ENCODE measurements at regions not wholly inside any gene's neighbourhood (a gene's known extent, or its start where the extent isn't known, plus 50 kb on each side); places are given as distances from the start of the nearest gene placed in this dataset.

- ChIA-PET POLR2A (no interaction called here), CTCF (no interaction called here)
- Mint-ChIP-seq H3K9me3 (peaks cover 6% of the 10 kb centered on the region), H3K36me3 (ENCODE audit: low read depth) (no peaks in the 10 kb centered on the region), H3K4me3 (no peak overlapping the region), H3K27ac (no peak overlapping the region), H3K27me3 (no peaks in the 10 kb centered on the region), H3K4me1 (no peaks in the 10 kb centered on the region)
- no peak for DNase-seq
Observed at GRCh38 chr3:164095949-164096348, 982.3 kb downstream of the SI start.

- Mint-ChIP-seq H3K4me3 (no peak overlapping the region), H3K27ac (no peak overlapping the region), H3K27me3 (no peaks in the 10 kb centered on the region), H3K9me3 (peaks cover 6% of the 10 kb centered on the region), H3K36me3 (ENCODE audit: low read depth) (no peaks in the 10 kb centered on the region), H3K4me1 (no peaks in the 10 kb centered on the region)
- no peak for DNase-seq
- POLR2A ChIA-PET = no interaction called here
- CTCF ChIA-PET = no interaction called here
Observed at GRCh38 chr3:164095279-164095678, 983.0 kb downstream of the SI start.

- no peak for DNase-seq
- no peaks in the 10 kb centered on the region for H3K27me3 Mint-ChIP-seq
- no peaks in the 10 kb centered on the region for H3K4me1 Mint-ChIP-seq
- ChIA-PET CTCF (no interaction called here), POLR2A (no interaction called here)
- H3K27ac Mint-ChIP-seq = no peak overlapping the region
- no peak overlapping the region for H3K4me3 Mint-ChIP-seq
- H3K9me3 Mint-ChIP-seq = peaks cover 6% of the 10 kb centered on the region
- H3K36me3 Mint-ChIP-seq (ENCODE audit: low read depth) = no peaks in the 10 kb centered on the region
Observed at GRCh38 chr3:164094546-164094945, 983.8 kb downstream of the SI start.

DNA sequence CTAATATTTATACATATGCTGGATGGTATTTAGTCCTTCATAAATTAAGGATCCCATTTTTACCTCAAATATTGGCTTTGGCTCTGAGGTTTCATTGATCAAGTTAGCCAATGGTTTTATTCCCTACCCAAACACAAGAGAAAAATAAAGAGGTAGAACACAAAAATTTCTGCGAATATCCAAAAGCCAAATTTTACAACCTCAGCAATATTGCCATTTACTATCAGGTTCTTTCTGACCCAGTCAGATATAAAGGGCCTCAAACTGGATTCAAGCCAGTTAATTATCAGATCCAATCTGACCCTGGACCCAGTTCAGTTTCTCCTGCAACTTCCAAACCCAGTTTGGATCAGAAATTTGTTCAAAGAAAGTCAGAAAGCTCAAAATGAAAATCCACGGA is 998.1 kb downstream of the SI start:
- POLR2A ChIA-PET = no interaction called here
- CTCF ChIA-PET = no interaction called here
- DNase-seq = no peak
- H3K27me3 Mint-ChIP-seq = no peaks in the 10 kb centered on the region
- H3K4me3 Mint-ChIP-seq = no peak overlapping the region
- no peak overlapping the region for H3K27ac Mint-ChIP-seq
- peaks cover 2% of the 10 kb centered on the region for H3K9me3 Mint-ChIP-seq
- H3K4me1 Mint-ChIP-seq = no peaks in the 10 kb centered on the region
- H3K36me3 Mint-ChIP-seq (ENCODE audit: low read depth) = no peaks in the 10 kb centered on the region

- no peak overlapping the region for H3K4me3 Mint-ChIP-seq
- H3K27me3 Mint-ChIP-seq = no peaks in the 10 kb centered on the region
- peaks cover 10% of the 10 kb centered on the region for H3K9me3 Mint-ChIP-seq
- ChIA-PET CTCF (no interaction called here), POLR2A (no interaction called here)
- H3K27ac Mint-ChIP-seq = no peak overlapping the region
- DNase-seq = no peak
- H3K4me1 Mint-ChIP-seq = no peaks in the 10 kb centered on the region
- H3K36me3 Mint-ChIP-seq (ENCODE audit: low read depth) = no peaks in the 10 kb centered on the region
Observed at GRCh38 chr3:164064298-164064697, 1014.0 kb downstream of the SI start.

DNA sequence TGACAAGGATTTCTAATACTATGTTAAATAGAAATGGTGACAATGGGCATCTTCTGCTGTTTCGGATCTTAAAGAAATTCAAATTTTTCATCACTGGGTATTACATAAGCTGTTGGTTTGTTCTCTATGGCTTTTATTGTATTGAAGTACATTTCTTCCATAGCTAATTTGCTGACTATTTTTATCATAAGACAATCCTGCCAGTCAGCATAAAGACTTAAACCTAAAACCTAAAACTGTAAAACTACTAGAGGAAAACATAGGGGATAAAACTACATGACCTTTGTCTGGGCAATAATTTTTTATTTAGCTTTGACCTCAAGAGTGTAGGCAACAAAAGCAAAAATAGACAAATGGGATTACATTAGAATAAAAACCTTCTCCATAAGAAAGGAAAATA is 1017.4 kb downstream of the SI start:
- no peak for DNase-seq
- H3K9me3 Mint-ChIP-seq = peaks cover 10% of the 10 kb centered on the region
- H3K27ac Mint-ChIP-seq = no peak overlapping the region
- ChIA-PET POLR2A (no interaction called here), CTCF (no interaction called here)
- H3K4me1 Mint-ChIP-seq = no peaks in the 10 kb centered on the region
- H3K36me3 Mint-ChIP-seq (ENCODE audit: low read depth) = no peaks in the 10 kb centered on the region
- no peaks in the 10 kb centered on the region for H3K27me3 Mint-ChIP-seq
- H3K4me3 Mint-ChIP-seq = no peak overlapping the region

DNA sequence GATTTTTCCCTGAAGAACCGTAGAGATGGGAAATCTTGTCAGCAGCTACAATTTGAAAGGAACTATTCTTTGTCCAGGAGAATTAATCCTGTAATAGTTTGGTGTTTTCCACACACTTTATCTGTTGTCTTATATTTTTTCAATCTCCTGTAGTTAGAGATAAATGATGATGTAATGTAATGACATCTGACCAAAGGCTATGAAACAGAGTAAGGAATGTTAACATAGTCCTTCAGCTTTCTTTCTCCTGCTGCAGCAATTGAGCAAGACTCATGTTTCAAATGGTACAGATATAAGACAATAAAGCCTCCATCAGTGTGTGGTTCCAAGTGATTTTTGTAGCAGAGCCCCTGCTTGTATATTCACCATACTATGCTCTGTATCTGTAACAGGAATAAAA is 1028.4 kb downstream of the SI start:
- POLR2A ChIA-PET = no interaction called here
- CTCF ChIA-PET = no interaction called here
- DNase-seq = no peak

DNA sequence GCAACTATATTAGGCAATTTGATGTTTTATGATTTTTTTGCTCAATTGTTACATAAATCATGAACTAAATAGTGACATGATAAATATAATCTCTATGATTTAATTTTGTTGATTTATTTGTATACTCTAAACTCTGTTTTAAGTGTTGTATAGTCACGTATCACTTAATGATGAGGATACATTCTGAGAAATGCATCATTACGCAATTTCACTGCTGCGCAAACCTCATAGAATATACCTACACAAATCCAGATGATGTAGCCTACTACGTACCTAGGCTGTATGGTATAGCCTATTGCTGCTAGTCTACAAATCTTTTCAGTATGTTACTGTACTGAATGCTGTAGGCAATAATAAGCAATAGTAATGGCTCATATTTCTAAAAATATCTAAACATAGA is 1029.8 kb downstream of the SI start:
- H3K27me3 Mint-ChIP-seq = no peaks in the 10 kb centered on the region
- ChIA-PET CTCF (no interaction called here), POLR2A (no interaction called here)
- no peak for DNase-seq
- no peaks in the 10 kb centered on the region for H3K36me3 Mint-ChIP-seq (ENCODE audit: low read depth)
- H3K4me1 Mint-ChIP-seq = no peaks in the 10 kb centered on the region
- no peak overlapping the region for H3K4me3 Mint-ChIP-seq
- H3K27ac Mint-ChIP-seq = no peak overlapping the region
- peaks cover 2% of the 10 kb centered on the region for H3K9me3 Mint-ChIP-seq

More for the DNA sequence above, 1028.4 kb downstream of the SI start:
- no peaks in the 10 kb centered on the region for H3K4me1 Mint-ChIP-seq
- no peaks in the 10 kb centered on the region for H3K36me3 Mint-ChIP-seq (ENCODE audit: low read depth)
- no peak overlapping the region for H3K4me3 Mint-ChIP-seq
- H3K27ac Mint-ChIP-seq = no peak overlapping the region
- H3K27me3 Mint-ChIP-seq = no peaks in the 10 kb centered on the region
- peaks cover 2% of the 10 kb centered on the region for H3K9me3 Mint-ChIP-seq

GRCh38 chr3:164040991-164041390 is 1037.3 kb downstream of the SI start:
- Mint-ChIP-seq H3K9me3 (peaks cover 2% of the 10 kb centered on the region), H3K4me1 (no peaks in the 10 kb centered on the region), H3K27me3 (no peaks in the 10 kb centered on the region), H3K36me3 (ENCODE audit: low read depth) (no peaks in the 10 kb centered on the region), H3K27ac (no peak overlapping the region), H3K4me3 (no peak overlapping the region)
- ChIA-PET POLR2A (no interaction called here), CTCF (no interaction called here)
- no peak for DNase-seq

DNA sequence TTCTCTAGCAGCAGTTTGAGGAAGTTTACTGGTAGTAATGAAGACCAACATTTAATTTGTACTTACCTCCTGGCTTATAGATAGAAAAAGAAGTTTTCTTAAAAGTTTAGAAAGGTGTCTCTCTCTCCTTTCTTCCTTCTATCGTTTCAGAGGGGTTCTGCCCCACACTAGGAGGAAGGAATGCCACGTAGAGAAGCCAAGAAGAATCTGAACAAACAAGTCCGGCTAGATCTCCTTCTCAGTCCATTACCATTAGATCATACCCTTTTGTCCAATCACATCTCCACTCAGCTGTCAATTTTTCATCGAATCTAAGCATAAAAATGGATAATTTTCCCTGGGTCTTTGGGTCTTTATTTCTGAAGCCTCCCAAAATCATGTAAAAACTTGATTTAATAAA is 1048.1 kb downstream of the SI start:
- ChIA-PET CTCF (no interaction called here), POLR2A (no interaction called here)
- no peak overlapping the region for H3K4me3 Mint-ChIP-seq
- no peak overlapping the region for H3K27ac Mint-ChIP-seq
- no peaks in the 10 kb centered on the region for H3K4me1 Mint-ChIP-seq
- H3K27me3 Mint-ChIP-seq = no peaks in the 10 kb centered on the region
- H3K9me3 Mint-ChIP-seq = no peaks in the 10 kb centered on the region
- no peak for DNase-seq
- no peaks in the 10 kb centered on the region for H3K36me3 Mint-ChIP-seq (ENCODE audit: low read depth)

DNA sequence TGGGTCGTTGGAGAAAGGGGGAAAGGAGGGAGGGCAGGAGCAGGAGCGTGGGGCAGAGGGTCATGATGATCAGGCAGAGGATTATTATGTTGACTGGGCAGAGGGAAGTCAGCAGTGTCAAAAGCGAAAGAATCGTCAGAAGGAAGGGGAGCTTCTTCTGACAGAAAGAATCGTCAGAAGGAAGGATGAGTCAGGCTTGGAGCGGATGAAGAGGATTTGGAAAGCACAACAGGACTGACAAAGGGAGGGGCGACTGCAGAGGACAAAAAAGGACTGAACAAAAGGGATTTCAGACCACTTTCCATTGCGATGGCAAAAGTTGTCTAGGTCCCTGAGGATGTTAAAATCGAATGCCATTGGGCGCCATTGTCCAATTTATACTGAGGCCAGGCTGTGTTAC is 1053.5 kb downstream of the SI start:
- ChIA-PET POLR2A (no interaction called here), CTCF (no interaction called here)
- H3K9me3 Mint-ChIP-seq = peaks cover 10% of the 10 kb centered on the region
- no peaks in the 10 kb centered on the region for H3K27me3 Mint-ChIP-seq
- H3K4me3 Mint-ChIP-seq = no peak overlapping the region
- no peaks in the 10 kb centered on the region for H3K36me3 Mint-ChIP-seq (ENCODE audit: low read depth)
- no peak for DNase-seq
- no peak overlapping the region for H3K27ac Mint-ChIP-seq
- no peaks in the 10 kb centered on the region for H3K4me1 Mint-ChIP-seq

GRCh38 chr3:164023480-164023879 is 1054.8 kb downstream of the SI start:
- POLR2A ChIA-PET = no interaction called here
- no peak overlapping the region for H3K4me3 Mint-ChIP-seq
- H3K27ac Mint-ChIP-seq = no peak overlapping the region
- CTCF ChIA-PET = no interaction called here
- no peak for DNase-seq
- H3K36me3 Mint-ChIP-seq (ENCODE audit: low read depth) = no peaks in the 10 kb centered on the region
- no peaks in the 10 kb centered on the region for H3K27me3 Mint-ChIP-seq
- no peaks in the 10 kb centered on the region for H3K4me1 Mint-ChIP-seq
- H3K9me3 Mint-ChIP-seq = peaks cover 10% of the 10 kb centered on the region

DNA sequence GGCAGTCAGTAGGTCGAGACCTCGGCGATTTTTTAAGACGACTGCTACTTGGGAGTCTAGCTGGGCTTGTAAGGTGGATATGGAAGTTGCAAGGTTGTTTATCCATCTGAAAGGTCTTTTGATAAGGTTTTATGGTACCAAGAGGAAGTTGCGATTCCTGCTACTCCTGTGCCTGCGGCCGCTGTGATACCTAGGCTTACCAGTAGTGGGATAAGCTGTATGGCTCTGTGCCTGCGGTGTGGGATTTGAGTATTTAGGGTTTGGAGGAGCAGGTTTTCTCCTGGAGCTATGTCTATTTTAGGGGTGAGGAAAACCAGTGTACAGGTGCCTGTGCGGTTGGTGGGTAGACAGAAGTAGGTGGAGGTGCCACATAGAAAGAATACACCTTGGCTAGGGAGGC is 1059.8 kb downstream of the SI start:
- no peak for DNase-seq
- peaks cover 2% of the 10 kb centered on the region for H3K9me3 Mint-ChIP-seq
- no peak overlapping the region for H3K4me3 Mint-ChIP-seq
- no peak overlapping the region for H3K27ac Mint-ChIP-seq
- H3K27me3 Mint-ChIP-seq = no peaks in the 10 kb centered on the region
- no peaks in the 10 kb centered on the region for H3K36me3 Mint-ChIP-seq (ENCODE audit: low read depth)
- CTCF ChIA-PET = no interaction called here
- H3K4me1 Mint-ChIP-seq = no peaks in the 10 kb centered on the region
- POLR2A ChIA-PET = no interaction called here

- no peak for DNase-seq
- Mint-ChIP-seq H3K4me1 (no peaks in the 10 kb centered on the region), H3K36me3 (ENCODE audit: low read depth) (no peaks in the 10 kb centered on the region), H3K4me3 (no peak overlapping the region), H3K9me3 (peaks cover 4% of the 10 kb centered on the region), H3K27me3 (no peaks in the 10 kb centered on the region), H3K27ac (no peak overlapping the region)
- ChIA-PET POLR2A (no interaction called here), CTCF (no interaction called here)
Observed at GRCh38 chr3:164007765-164008164, 1070.5 kb downstream of the SI start.

DNA sequence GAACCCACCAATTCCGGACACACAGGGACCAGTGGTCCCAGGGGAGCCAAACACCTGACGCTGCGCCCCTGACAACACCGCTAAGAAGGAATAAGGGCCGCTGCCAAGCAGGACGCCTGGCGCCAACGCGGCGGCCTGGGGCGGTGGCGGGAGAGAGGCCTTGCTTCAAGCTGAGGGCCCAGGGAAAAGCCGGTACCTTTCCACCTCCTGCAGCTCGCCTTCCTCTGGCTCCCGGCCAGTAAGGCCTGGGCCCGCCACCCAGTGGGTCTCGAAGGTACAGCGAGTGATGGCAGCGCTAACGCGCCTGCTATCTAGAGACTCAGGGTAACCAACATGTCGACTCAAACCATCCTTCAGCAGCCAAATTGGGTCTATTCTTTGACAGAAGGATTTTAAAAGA is 1074.1 kb downstream of the SI start:
- Mint-ChIP-seq H3K36me3 (ENCODE audit: low read depth) (no peaks in the 10 kb centered on the region), H3K9me3 (peaks cover 13% of the 10 kb centered on the region), H3K27me3 (no peaks in the 10 kb centered on the region), H3K27ac (no peak overlapping the region), H3K4me3 (no peak overlapping the region), H3K4me1 (no peaks in the 10 kb centered on the region)
- no peak for DNase-seq
- POLR2A ChIA-PET = no interaction called here
- CTCF ChIA-PET = no interaction called here
